Islet precursor cell (in vitro differentiated cells): ENCODE measurements at regions not wholly inside any gene's neighbourhood (a gene's known extent, or its start where the extent isn't known, plus 50 kb on each side); places are given as distances from the start of the nearest gene placed in this dataset.
"Not testable (repeated sequence)": the region's sequence is repeated elsewhere in the genome, so short reads cannot be mapped to it uniquely, and the experiment has no call there.

Experiments used
- DNase-seq: peaks from one replicate; pipeline ENCODE4 v3.0.0-alpha.2; 2018

GRCh38 chr18:78821396-78821795 lies 158.2 kb upstream of the SALL3 start:
- DNase-seq, result peak; percentile 30

- peak; percentile 47 for DNase-seq
Measured at GRCh38 chr18:78822171-78822948, 157.3 kb upstream of the SALL3 start.

GRCh38 chr18:78822949-78823285 lies 156.7 kb upstream of the SALL3 start:
- peak; percentile 33 for DNase-seq

DNA sequence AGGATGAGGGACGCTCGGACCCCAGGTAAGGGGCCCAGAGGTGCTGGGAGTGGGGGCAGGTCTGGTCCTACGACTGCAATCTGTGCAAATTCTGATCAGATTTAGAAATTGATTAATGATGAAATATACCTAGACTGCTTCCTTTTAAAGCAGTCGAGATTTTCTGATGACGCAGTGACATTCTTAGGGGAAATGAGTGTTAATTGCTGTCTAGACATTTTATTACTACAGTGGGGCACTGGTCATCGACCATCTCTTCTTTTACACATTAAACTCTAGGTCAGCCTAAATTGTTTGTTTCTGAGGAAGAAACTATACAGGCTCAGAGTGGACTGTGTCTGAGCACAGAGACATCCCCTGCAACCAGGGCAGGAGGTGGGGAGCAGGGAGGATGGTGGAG lies 154.4 kb upstream of the SALL3 start:
- DNase-seq, result no peak

DNA sequence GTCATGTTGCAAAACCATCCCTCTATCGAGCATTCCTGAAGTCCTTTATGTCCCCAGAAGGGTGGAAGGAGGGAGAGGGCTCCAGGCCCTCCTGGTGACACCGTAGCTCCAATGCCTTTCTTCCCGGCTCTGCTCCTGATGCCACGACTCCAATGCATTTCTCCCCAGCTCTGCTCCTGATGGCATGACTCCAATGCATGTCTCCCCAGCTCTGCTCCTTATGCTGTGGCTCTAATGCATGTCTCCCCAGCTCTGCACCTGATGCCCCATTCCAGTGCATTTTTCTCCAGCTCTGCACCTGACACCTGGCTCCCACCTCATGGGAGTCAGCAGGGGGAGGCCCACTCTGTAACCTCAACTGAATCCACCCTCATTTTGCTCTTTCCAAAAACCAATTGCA lies 153.0 kb upstream of the SALL3 start:
- peak; percentile 29 for DNase-seq

GRCh38 chr18:78827141-78827540 lies 152.5 kb upstream of the SALL3 start:
- DNase-seq, result peak; percentile 8

DNA sequence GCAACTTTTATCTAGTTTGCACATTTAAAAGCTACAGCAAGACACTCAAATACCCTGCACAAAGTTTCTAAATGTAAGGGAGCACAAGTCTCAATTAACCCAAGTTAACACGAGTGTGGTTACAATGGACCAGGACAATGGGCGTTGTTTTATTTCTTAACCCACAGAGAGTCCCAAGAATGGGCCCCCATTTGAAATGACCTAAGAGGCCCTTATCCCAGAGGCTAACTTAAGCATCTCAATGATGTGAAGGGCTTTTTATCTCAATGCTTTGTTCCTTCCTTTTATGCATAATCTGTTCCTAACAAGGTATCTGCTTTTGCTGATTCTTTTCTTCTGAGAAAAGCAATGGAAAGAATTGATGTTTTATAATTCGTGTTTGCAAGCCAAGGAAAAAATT lies 151.5 kb upstream of the SALL3 start:
- DNase-seq, result no peak

- not testable (repeated sequence) for DNase-seq
Measured at GRCh38 chr18:78829026-78829425, 150.6 kb upstream of the SALL3 start.

DNA sequence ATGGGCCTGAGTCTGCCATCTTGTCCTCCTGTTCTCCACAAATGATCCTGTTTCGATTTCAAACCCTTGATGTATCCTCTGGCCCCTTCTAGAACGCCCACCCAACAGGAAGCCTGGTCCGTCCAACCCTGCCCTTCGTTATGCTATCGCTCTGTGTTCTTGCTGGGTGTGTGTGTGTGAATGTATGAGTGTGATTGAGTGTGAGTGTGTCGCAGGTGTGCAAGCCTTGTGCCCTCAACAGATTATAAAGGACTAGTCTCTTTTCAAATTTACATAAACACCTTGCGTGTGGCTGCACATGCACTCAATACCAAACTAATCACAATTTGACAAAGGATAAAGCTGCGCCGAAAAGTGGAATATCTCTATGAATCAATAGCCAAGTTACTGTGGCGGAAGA lies 149.5 kb upstream of the SALL3 start:
- no peak for DNase-seq

- DNase-seq, result no peak
Measured at GRCh38 chr18:78830826-78831225, 148.8 kb upstream of the SALL3 start.

DNA sequence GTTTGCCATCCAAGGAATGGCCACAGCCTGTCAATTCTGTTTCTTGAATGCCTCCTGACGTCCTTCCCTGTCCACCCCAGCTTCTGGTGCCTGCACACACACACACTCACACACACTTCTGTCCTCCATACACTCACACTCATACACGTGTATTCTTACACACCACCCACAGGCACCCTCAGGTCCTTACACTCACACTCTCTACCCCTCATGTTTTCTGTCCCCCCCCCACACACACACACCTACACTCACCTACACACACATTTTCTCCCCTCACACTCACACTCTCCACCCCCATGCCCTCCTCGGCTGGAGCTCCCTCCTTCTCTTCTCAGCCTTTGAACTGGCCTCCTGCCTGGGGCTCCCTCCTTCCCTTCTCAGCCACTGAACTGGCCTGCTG lies 148.0 kb upstream of the SALL3 start:
- DNase-seq, result no peak

GRCh38 chr18:78833833-78834232 lies 145.8 kb upstream of the SALL3 start:
- no peak for DNase-seq

DNA sequence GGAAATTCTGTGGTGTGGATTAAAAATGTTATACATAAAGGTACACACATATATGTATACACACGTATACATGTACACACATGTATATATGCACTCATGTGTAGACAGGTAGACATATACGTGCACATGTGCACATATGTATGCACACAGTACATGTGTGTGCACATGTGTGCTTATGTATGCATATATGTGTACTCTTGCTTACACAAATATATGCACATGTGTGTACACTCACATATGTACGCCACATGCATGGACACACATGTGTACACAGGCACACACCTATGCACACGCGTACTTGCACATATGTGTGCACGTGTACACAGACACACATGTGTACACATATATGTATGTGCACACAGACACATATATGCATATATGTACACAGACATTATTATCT lies 142.8 kb upstream of the SALL3 start:
- DNase-seq, result no peak

- no peak for DNase-seq
Measured at GRCh38 chr18:78837754-78838153, 141.9 kb upstream of the SALL3 start.

DNA sequence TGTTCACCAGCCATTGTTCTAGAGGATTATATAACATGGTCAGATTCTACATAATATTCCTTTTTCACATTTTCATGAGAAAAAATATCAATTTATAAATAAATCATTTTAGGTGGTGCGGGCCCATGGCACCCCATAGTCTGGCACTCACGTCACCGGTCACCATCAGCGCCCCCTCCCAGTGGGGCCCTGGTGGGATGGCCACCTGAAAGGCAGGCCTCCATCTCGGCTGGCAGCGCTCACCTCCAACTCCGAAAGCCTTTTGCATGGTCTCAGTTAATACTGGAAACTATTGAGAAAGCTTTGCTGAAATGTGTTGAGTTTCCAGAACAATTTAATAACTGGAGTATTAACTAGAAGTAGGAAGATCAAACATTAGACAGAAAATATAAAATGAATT lies 141.4 kb upstream of the SALL3 start:
- no peak for DNase-seq

- no peak for DNase-seq
Measured at GRCh38 chr18:78849046-78849445, 130.6 kb upstream of the SALL3 start.

GRCh38 chr18:78849458-78849857 lies 130.2 kb upstream of the SALL3 start:
- no peak for DNase-seq

- no peak for DNase-seq
Measured at GRCh38 chr18:78853341-78853740, 126.3 kb upstream of the SALL3 start.

DNA sequence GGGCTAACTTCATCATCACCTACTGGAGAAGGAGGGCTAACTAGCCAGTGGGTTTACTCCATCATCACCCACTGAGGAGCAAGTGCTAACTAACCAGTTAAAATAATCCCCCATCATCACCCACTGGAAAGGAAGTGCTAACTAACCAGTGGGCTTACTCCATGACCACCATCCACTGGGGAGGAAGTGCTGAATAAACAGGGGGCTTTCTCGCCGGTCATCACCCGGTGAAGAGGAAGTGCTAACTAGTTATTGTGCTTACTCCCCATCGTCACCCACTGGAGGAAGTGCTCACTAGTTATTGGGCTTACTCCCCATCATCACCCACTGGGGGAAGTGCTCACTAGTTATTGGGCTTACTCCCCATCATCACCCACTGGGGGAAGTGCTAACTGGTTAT lies 124.4 kb upstream of the SALL3 start:
- DNase-seq, result no peak

GRCh38 chr18:78856569-78857313 lies 122.9 kb upstream of the SALL3 start:
- DNase-seq, result no peak

DNA sequence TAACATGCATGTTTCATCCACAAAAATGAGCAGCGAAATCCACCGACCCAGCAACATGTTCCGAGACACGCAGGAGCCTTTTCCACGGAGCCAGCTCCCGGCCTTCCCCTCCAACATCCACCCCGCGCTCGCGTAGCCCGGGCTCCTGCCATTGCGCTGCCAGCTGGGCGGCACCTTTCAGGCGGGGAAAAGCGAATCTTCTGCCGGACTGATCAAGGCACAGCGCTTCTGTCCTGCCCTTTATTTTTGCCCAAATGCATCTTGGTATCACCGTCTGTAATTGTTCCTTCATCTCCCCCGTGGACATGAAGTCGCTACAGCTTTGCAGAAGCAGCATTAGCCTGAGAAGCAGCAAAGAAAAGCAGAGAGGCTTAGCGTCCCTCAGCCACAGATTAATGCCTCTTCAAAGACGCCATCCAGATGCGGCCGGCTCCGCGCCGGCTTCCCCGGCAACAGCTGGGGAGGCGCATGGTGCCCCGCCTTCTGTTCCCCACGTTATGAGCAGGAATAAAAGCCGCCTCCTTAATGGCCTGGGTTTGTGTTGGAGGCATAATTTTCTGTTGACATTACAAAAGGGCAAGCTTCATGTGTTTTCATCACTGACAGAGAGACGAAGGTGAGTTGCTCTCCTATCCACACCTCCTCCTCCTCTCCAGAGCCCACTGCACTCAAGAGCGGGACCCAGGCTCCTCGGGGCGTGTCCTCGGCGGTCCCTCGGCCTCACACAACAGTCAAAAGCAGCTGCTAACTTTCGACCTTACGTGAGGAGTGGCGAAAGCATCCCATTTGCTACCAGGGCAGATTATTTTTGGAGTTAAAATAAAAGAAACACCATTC lies 122.1 kb upstream of the SALL3 start:
- DNase-seq, result no peak

DNA sequence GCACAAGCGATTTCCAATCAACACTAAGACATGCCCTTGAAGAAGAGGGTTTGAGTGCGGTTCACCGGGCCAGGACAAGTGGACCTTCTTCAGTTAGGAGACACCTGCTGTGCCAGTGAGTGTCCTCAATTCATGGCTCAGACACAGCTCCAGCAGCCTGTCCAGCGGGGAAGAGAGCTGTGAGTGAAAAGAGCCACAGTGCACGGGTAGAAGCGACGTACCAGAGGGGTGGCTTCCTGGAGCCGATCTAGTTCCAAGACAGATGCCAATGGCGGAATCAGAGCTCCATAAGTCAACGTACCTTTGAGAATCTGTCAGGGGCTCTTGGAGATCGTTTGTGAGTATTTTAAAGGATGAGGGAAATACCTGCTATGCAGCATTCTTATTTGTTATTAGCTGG lies 119.9 kb upstream of the SALL3 start:
- no peak for DNase-seq

DNA sequence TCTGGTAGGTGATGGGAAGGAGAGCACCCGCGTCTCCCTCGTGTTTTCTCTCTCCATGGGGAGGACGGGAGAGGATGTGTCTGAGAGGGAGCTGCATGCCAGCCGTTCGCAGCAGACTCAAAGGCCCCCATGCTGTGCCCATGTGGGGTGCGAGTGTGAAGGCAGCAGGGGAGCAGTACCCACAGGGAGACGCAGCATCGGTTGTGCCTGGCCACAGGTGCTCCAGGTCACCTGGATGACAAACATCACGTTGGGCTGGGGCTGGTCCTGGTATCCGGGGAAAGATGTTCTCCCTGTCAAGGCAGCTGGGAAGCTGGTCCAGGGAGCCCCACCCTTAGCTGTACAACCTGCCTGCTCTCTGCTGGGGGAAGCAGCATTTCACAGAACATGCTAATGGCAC lies 119.5 kb upstream of the SALL3 start:
- no peak for DNase-seq

DNA sequence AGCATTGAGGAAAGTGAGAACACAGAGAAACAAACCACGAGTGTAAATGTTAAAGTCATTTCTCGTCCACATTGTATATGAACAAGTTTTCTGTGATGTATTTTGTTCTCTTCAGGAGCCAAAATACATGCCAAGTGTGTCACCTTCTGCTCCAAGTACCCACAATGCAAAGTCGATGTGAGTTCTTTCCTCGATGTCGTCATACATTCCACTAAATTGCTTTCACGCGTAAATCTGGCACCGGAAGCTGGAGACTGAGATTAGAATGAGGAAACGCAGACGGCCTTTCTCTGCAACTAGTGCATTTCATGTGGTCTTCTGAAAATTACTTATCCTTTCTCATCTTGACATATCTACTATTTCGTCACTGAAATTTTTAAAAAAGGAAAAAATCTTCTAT lies 118.5 kb upstream of the SALL3 start:
- no peak for DNase-seq
